Activated naive CD4-positive, alpha-beta T cell treated with anti-CD3 and anti-CD28 coated beads, Interleukin-2, amount 50 U/mL, for 16 hours (primary cell): ENCODE measurements at regions not wholly inside any gene's neighbourhood (a gene's known extent, or its start where the extent isn't known, plus 50 kb on each side); places are given as distances from the start of the nearest gene placed in this dataset.

Experiments used
- DNase-seq: peaks from one replicate; pipeline ENCODE4 v3.0.0-alpha.2; 2020

- no peak for DNase-seq
Observed at GRCh38 chr2:42969231-42970150, 177.1 kb upstream of the HAAO start.

- DNase-seq = no peak
Observed at GRCh38 chr2:42967959-42968674, 175.7 kb upstream of the HAAO start.

- no peak for DNase-seq
Observed at GRCh38 chr2:42965910-42966309, 173.5 kb upstream of the HAAO start.

GRCh38 chr2:42965196-42965595 lies 172.8 kb upstream of the HAAO start:
- no peak for DNase-seq

GRCh38 chr2:42964439-42965083 lies 172.2 kb upstream of the HAAO start:
- DNase-seq = no peak

- DNase-seq = no peak
Observed at GRCh38 chr2:42963452-42964068, 171.2 kb upstream of the HAAO start.

GRCh38 chr2:42962508-42962953 lies 170.1 kb upstream of the HAAO start:
- DNase-seq = no peak

- no peak for DNase-seq
Observed at GRCh38 chr2:42961961-42962360, 169.6 kb upstream of the HAAO start.

- no peak for DNase-seq
Observed at GRCh38 chr2:42961385-42961811, 169.0 kb upstream of the HAAO start.

- DNase-seq = no peak
Observed at GRCh38 chr2:42960842-42961180, 168.4 kb upstream of the HAAO start.

- no peak for DNase-seq
Observed at GRCh38 chr2:42960002-42960841, 167.8 kb upstream of the HAAO start.

- no peak for DNase-seq
Observed at GRCh38 chr2:42959234-42960001, 167.0 kb upstream of the HAAO start.

GRCh38 chr2:42958741-42959233 lies 166.4 kb upstream of the HAAO start:
- no peak for DNase-seq

GRCh38 chr2:42957861-42958301 lies 165.5 kb upstream of the HAAO start:
- no peak for DNase-seq

GRCh38 chr2:42957109-42957860 lies 164.9 kb upstream of the HAAO start:
- no peak for DNase-seq

GRCh38 chr2:42954227-42954962 lies 162.0 kb upstream of the HAAO start:
- DNase-seq = no peak

- no peak for DNase-seq
Observed at GRCh38 chr2:42953216-42953615, 160.8 kb upstream of the HAAO start.

- DNase-seq = no peak
Observed at GRCh38 chr2:42951263-42951938, 159.0 kb upstream of the HAAO start.

GRCh38 chr2:42949125-42949524 lies 156.7 kb upstream of the HAAO start:
- DNase-seq = no peak
